Neural cell (in vitro differentiated cells): ENCODE measurements at regions not wholly inside any gene's neighbourhood (a gene's known extent, or its start where the extent isn't known, plus 50 kb on each side); places are given as distances from the start of the nearest gene placed in this dataset.

Experiments
- CTCF ChIP-seq: fragments of 450-650 bp; IDR thresholded peaks from 2 replicates; pipeline ENCODE4 v1.5.1; 2014; ENCODE audit warnings: antibody characterized with exemption, mild to moderate bottlenecking, moderate library complexity; ENCODE audit not compliant: poor library complexity, severe bottlenecking
- EP300 ChIP-seq: fragments of 450-650 bp; conservative IDR thresholded peaks from 2 replicates; pipeline ENCODE4 v1.6.1; 2014; ENCODE audit warnings: antibody characterized with exemption, mild to moderate bottlenecking, moderate library complexity; ENCODE audit not compliant: poor library complexity, severe bottlenecking

- TF ChIP-seq CTCF: no peak
- no peak for TF ChIP-seq EP300
Observed at GRCh38 chr7:121447911-121448300, 51.8 kb upstream of the FAM3C start.
